A549 (cell line): ENCODE measurements at regions not wholly inside any gene's neighbourhood (a gene's known extent, or its start where the extent isn't known, plus 50 kb on each side); places are given as distances from the start of the nearest gene placed in this dataset.

Experiments used
- ATAC-seq, 2 experiments: fragments of 200-7000 bp in 1 of 2; fragments of >200 bp in 1 of 2; cut with Nextera tagmentation in 1 of 2; cut with Tn5 transposase in 1 of 2; 3 replicates each; pipeline versions ENCODE4 v1.8.0 to v1.9.1; 2018 to 2020; ENCODE audit warnings: mild to moderate bottlenecking in 1 of 2, moderate library complexity in 1 of 2
- CTCF ChIA-PET: fragments of 300-600 bp; sonication (Branson Sonifier 250); formaldehyde crosslinking; extraction: SDS; loops from one replicate; lab custom pipeline; 2021; ENCODE audit warnings: antibody characterized with exemption, inconsistent platforms; lab: Yijun Ruan, JAX
- POLR2A ChIA-PET: fragments of 350-600 bp; formaldehyde crosslinking; extraction: SDS; loops from one replicate; lab custom pipeline; 2021; ENCODE audit warnings: antibody characterized with exemption, inconsistent platforms; lab: Yijun Ruan, JAX
- DNase-seq, 2 experiments: peaks; one replicate each; pipeline versions ENCODE4 v3.0.0 to v3.0.0-alpha.2; 2011 to 2016; ENCODE audit warnings: low read depth in 1 of 2, low spot score in 1 of 2
- FAIRE-seq: peaks from 2 replicates; lab custom pipeline; 2011; peaks lifted over from hg19 to GRCh38; lab: Jason Lieb, UNC
- H3K27ac ChIP-seq, 2 experiments: fragments of >200 bp; sonication (Bioruptor Twin); formaldehyde crosslinking; 3 replicates each; pipeline ENCODE4 v1.5.1; 2016 to 2017
- H3K4me1 ChIP-seq: fragments of >200 bp; sonication (Bioruptor Twin); formaldehyde crosslinking; 3 replicates; pipeline ENCODE4 v1.6.1; 2016
- H3K4me2 ChIP-seq: fragments of >200 bp; sonication (Bioruptor Twin); formaldehyde crosslinking; 3 replicates; pipeline ENCODE4 v1.6.1; 2016
- H3K4me3 ChIP-seq: fragments of >200 bp; sonication (Bioruptor Twin); formaldehyde crosslinking; 3 replicates; pipeline ENCODE4 v1.5.1; 2016
- H3K9me3 ChIP-seq: fragments of >200 bp; sonication (Bioruptor Twin); formaldehyde crosslinking; 3 replicates; pipeline ENCODE4 v1.6.1; 2016
- CBX8 ChIP-seq: fragments of 200-600 bp; sonication (generic); IDR thresholded peaks from 2 replicates; pipeline ENCODE4 v1.6.1; 2016
- CEBPB ChIP-seq, 2 experiments: fragments of >200 bp in 1 of 2; sonication (Bioruptor Twin) in 1 of 2; formaldehyde crosslinking in 1 of 2; IDR thresholded peaks; 2 replicates each; pipeline ENCODE4 v1.6.1; 2012 to 2016
- CHD4 ChIP-seq: fragments of 200-600 bp; sonication (generic); IDR thresholded peaks from 2 replicates; pipeline ENCODE4 v1.6.1; 2016; ENCODE audit warnings: antibody characterized with exemption, mild to moderate bottlenecking, borderline replicate concordance
- EHMT2 ChIP-seq: fragments of 200-600 bp; sonication (generic); IDR thresholded peaks from 2 replicates; pipeline ENCODE4 v1.6.1; 2016; ENCODE audit warnings: antibody characterized with exemption, low read depth, mild to moderate bottlenecking, moderate library complexity
- ESRRA ChIP-seq: fragments of 150-350 bp; IDR thresholded peaks from 2 replicates; pipeline ENCODE4 v1.6.1; 2014; ENCODE audit warnings: mild to moderate bottlenecking, low read length, borderline replicate concordance
- FOSB ChIP-seq: fragments of 250-450 bp; sonication (Bioruptor Pico); IDR thresholded peaks from 2 replicates; pipeline ENCODE4 v1.5.0; 2020; ENCODE audit warnings: mild to moderate bottlenecking, moderate library complexity
- GATA3 ChIP-seq: IDR thresholded peaks from 2 replicates; pipeline ENCODE4 v1.6.1; 2012; ENCODE audit warnings: borderline replicate concordance
- HES2 ChIP-seq: fragments of >200 bp; sonication (Bioruptor Twin); formaldehyde crosslinking; IDR thresholded peaks from 2 replicates; pipeline ENCODE4 v1.6.1; 2016
- HEYL ChIP-seq: fragments of 250-450 bp; sonication (Bioruptor Pico); IDR thresholded peaks from 2 replicates; pipeline ENCODE4 v1.8.0; 2021; ENCODE audit warnings: mild to moderate bottlenecking, moderate library complexity
- HMGXB4 ChIP-seq: fragments of 250-450 bp; sonication (Bioruptor Pico); IDR thresholded peaks from 2 replicates; pipeline ENCODE4 v1.5.0; 2021; ENCODE audit warnings: mild to moderate bottlenecking, moderate library complexity, borderline replicate concordance
- HOXA7 ChIP-seq: fragments of 250-450 bp; sonication (Bioruptor Pico); IDR thresholded peaks from 2 replicates; pipeline ENCODE4 v1.5.0; 2020; ENCODE audit warnings: mild to moderate bottlenecking, moderate library complexity
- HOXB13 ChIP-seq: fragments of 250-450 bp; sonication (Bioruptor Pico); IDR thresholded peaks from 2 replicates; pipeline ENCODE4 v1.5.0; 2020; ENCODE audit warnings: low read depth, mild to moderate bottlenecking, moderate library complexity
- KDM1A ChIP-seq: fragments of 200-600 bp; sonication (generic); IDR thresholded peaks from 2 replicates; pipeline ENCODE4 v1.6.1; 2016; ENCODE audit warnings: low read depth, mild to moderate bottlenecking
- KDM5A ChIP-seq: fragments of 200-600 bp; sonication (generic); IDR thresholded peaks from 2 replicates; pipeline ENCODE4 v1.6.1; 2016; ENCODE audit warnings: antibody characterized with exemption, mild to moderate bottlenecking
- MAFK ChIP-seq: fragments of 450-650 bp; IDR thresholded peaks from 2 replicates; pipeline ENCODE4 v1.6.1; 2014; ENCODE audit not compliant: partially characterized antibody
- NPAS2 ChIP-seq: fragments of 250-450 bp; sonication (Bioruptor Pico); IDR thresholded peaks from 2 replicates; pipeline ENCODE4 v1.8.0; 2022; ENCODE audit warnings: mild to moderate bottlenecking, moderate library complexity, borderline replicate concordance
- RCOR1 ChIP-seq: fragments of 150-350 bp; IDR thresholded peaks from 2 replicates; pipeline ENCODE4 v1.6.1; 2014; ENCODE audit warnings: antibody characterized with exemption, low read length, low read depth
- REST ChIP-seq: fragments of 200-600 bp; sonication (generic); IDR thresholded peaks from 2 replicates; pipeline ENCODE4 v1.6.1; 2016; ENCODE audit warnings: antibody characterized with exemption, mild to moderate bottlenecking, moderate library complexity
- RFX5 ChIP-seq: fragments of 450-650 bp; IDR thresholded peaks from 2 replicates; pipeline ENCODE4 v1.7.1; 2014; ENCODE audit warnings: antibody characterized with exemption, mild to moderate bottlenecking, moderate library complexity
- RNF2 ChIP-seq: fragments of 200-600 bp; sonication (generic); IDR thresholded peaks from 2 replicates; pipeline ENCODE4 v1.6.1; 2016; ENCODE audit warnings: low read depth, mild to moderate bottlenecking, antibody characterized with exemption, moderate library complexity, borderline replicate concordance
- SREBF2 ChIP-seq: fragments of 450-650 bp; IDR thresholded peaks from 2 replicates; pipeline ENCODE4 v1.6.1; 2014; ENCODE audit warnings: mild to moderate bottlenecking, moderate library complexity
- TFCP2L1 ChIP-seq: fragments of 250-450 bp; sonication (Bioruptor Pico); IDR thresholded peaks from 2 replicates; pipeline ENCODE4 v1.5.0; 2021; ENCODE audit warnings: mild to moderate bottlenecking
- USF2 ChIP-seq: fragments of 450-650 bp; IDR thresholded peaks from 2 replicates; pipeline ENCODE4 v1.6.1; 2014; ENCODE audit warnings: antibody characterized with exemption
- ZSCAN20 ChIP-seq: fragments of 250-450 bp; sonication (Bioruptor Pico); IDR thresholded peaks from 2 replicates; pipeline ENCODE4 v1.8.0; 2022; ENCODE audit warnings: mild to moderate bottlenecking, moderate library complexity
- WGBS: methylation state at CpG from one replicate; pipeline ENCODE4 v1.1.6; 2017; ENCODE audit errors: missing lambda C conversion rate; 5-methylcytosine and 5-hydroxymethylcytosine counted together

- Histone ChIP-seq H3K4me1 (no peaks in the 10 kb centered on the region), H3K27ac (no peak overlapping the region), H3K4me2 (no peak overlapping the region), H3K4me3 (no peak overlapping the region), H3K9me3 (peaks cover 5% of the 10 kb centered on the region; the same call in 2 of the 3 replicates)
- ATAC-seq: no peak
- POLR2A ChIA-PET: interaction anchor here (0.6 kb wide), 1 partner anchor 210 kb away, joined by 4 read pairs; no protein-coding TSS in a partner anchor
- CTCF ChIA-PET: no interaction called here
- 63% methylated on average over 2 of the region's 2 CpGs for WGBS
- TF ChIP-seq HEYL (CRISPR knock-in tag): no peak
- no peak for TF ChIP-seq EHMT2
- no peak for TF ChIP-seq HOXB13 (CRISPR knock-in tag)
- no peak for TF ChIP-seq CBX8
- no peak for TF ChIP-seq CEBPB (IDR thresholded peaks at IDR 0.05)
- TF ChIP-seq RNF2: no peak
- no peak for TF ChIP-seq HOXA7 (CRISPR knock-in tag)
- TF ChIP-seq KDM1A: no peak
- no peak for TF ChIP-seq KDM5A
- TF ChIP-seq RFX5: no peak
- TF ChIP-seq MAFK: no peak
- no peak for TF ChIP-seq FOSB (CRISPR knock-in tag)
- no peak for TF ChIP-seq NPAS2 (CRISPR knock-in tag)
- TF ChIP-seq RCOR1: no peak
- TF ChIP-seq REST: no peak
- FAIRE-seq: no peak
- DNase-seq: no peak
Measured at GRCh38 chr6:7488494-7488893, 53.0 kb upstream of the DSP start.

- H3K27ac ChIP-seq: no peak overlapping the region
- ATAC-seq: no peak
- no peak for FAIRE-seq
- TF ChIP-seq RNF2 (no peak), CHD4 (no peak), USF2 (no peak), HMGXB4 (no peak), SREBF2 (no peak), KDM1A (no peak), GATA3 (no peak), ZSCAN20 (CRISPR knock-in tag) (no peak), TFCP2L1 (CRISPR knock-in tag) (no peak), ESRRA (no peak), HES2 (no peak)
- TF ChIP-seq, all 56 proteins: peak for 0
- Histone ChIP-seq H3K9me3 (peaks cover 5% of the 10 kb centered on the region; the same call in 2 of the 3 replicates), H3K4me3 (no peak overlapping the region), H3K4me2 (no peak overlapping the region), H3K4me1 (no peaks in the 10 kb centered on the region)
- CTCF ChIA-PET: interaction anchor here (0.6 to 0.8 kb wide), 2 partner anchors 38 to 49 kb away, joined by 3 read pairs; no protein-coding TSS in a partner anchor
- DNase-seq: no peak
- 82% methylated on average over 2 of the region's 2 CpGs for WGBS
- POLR2A ChIA-PET: no interaction called here
Measured at GRCh38 chr6:7489376-7489775, 52.1 kb upstream of the DSP start.
